ENCODE measurements at regions not wholly inside any gene's neighbourhood (a gene's known extent, or its start where the extent isn't known, plus 50 kb on each side); places are given as distances from the start of the nearest gene placed in this dataset.
A peak's percentile ranks its signal among the peaks of the same experiment; 100 is the strongest.

GRCh38 chr22:27133681-27134314 is 476.4 kb downstream of the MIAT start:
- DNase-seq (ENCODE audit: low spot score): peak; percentile 61
- ChIA-PET POLR2A (ENCODE audit: low non-redundant PET) (no interaction called here), CTCF (interaction anchor here (0.7 kb wide), 1 partner anchor 1275 kb away, joined by 3 read pairs; no protein-coding TSS in a partner anchor)
- peak overlapping the region; percentile 97 for H3K27ac ChIP-seq
- TF ChIP-seq, protein P1, sequence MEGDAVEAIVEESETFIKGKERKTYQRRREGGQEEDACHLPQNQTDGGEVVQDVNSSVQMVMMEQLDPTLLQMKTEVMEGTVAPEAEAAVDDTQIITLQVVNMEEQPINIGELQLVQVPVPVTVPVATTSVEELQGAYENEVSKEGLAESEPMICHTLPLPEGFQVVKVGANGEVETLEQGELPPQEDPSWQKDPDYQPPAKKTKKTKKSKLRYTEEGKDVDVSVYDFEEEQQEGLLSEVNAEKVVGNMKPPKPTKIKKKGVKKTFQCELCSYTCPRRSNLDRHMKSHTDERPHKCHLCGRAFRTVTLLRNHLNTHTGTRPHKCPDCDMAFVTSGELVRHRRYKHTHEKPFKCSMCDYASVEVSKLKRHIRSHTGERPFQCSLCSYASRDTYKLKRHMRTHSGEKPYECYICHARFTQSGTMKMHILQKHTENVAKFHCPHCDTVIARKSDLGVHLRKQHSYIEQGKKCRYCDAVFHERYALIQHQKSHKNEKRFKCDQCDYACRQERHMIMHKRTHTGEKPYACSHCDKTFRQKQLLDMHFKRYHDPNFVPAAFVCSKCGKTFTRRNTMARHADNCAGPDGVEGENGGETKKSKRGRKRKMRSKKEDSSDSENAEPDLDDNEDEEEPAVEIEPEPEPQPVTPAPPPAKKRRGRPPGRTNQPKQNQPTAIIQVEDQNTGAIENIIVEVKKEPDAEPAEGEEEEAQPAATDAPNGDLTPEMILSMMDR (conservative IDR thresholded peaks at IDR 0.05; ENCODE audit: low read depth): no peak

DNA sequence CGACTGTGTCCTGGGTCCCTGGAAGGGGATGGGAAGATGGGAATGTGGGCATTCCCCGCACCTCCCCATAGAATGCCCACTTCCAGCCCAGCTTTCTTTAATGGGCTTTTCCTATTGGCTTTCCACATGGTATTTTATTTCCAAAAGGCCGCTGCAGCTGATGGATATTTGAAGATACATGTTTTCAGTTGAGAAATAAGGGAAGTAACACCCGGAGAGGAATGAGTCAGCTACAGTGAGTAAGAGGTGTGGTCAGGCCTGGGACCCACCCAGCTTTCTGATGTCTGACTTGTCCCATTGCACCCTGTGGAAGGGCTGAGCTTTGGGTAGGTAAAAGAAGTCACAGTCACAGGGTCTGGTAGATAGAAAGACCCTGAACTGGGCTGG is 476.9 kb downstream of the MIAT start:
- peak overlapping the region; percentile 97 for H3K27ac ChIP-seq
- ChIA-PET CTCF (no interaction called here), POLR2A (ENCODE audit: low non-redundant PET) (no interaction called here)
- TF ChIP-seq, protein P1 (conservative IDR thresholded peaks at IDR 0.05; ENCODE audit: low read depth): no peak
- DNase-seq (ENCODE audit: low spot score): peak; percentile 91

DNA sequence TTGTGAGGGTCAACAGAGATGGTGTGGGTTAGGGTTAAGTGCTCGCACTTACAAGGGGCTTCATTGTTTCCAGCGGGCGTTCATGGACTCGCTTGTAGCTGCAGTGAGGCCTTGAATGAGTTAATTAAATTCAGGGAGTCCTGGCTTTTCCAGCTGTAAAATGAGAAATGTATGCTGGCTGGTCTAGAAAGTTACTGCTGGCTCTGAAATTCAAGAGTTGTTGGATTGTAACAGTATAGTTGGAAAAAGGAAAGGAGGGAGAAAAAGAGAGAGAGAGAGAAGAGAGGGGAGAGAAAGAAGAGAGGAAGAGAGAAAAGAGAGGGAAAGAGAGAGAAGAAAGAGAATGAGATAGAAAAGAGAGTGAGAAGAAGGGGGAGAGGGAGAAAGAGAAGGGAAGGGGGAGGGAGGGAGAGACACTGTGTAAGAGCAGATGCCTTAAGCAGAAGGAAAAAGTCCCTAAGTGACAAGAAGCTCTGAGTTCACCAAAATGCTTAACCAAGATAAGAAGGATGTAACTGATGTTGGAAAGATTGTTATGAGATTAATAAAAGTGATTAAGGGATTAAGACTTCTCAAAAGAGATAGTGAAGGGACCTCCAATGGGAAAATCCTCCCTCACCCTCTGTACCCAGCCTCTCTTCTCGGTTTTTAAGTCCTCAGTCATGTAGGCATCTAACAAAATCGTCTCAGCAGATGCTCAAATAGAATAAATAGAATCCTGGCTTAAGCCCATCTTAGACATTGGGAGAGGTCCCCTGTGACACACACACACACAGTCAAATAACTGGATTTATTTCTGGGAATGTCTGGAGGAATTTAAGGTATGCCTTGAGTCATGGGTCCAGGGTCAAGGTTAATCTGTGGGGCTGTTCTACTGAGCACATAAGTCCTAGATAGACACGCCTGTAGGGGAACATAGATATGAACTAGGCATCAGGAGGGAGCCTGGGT is 477.9 kb downstream of the MIAT start:
- H3K27ac ChIP-seq: peak overlapping the region; percentile 97
- peak; percentile 76 for DNase-seq (ENCODE audit: low spot score)
- POLR2A ChIA-PET (ENCODE audit: low non-redundant PET): no interaction called here
- CTCF ChIA-PET: no interaction called here
- TF ChIP-seq, protein P1 (conservative IDR thresholded peaks at IDR 0.05; ENCODE audit: low read depth): no peak

DNA sequence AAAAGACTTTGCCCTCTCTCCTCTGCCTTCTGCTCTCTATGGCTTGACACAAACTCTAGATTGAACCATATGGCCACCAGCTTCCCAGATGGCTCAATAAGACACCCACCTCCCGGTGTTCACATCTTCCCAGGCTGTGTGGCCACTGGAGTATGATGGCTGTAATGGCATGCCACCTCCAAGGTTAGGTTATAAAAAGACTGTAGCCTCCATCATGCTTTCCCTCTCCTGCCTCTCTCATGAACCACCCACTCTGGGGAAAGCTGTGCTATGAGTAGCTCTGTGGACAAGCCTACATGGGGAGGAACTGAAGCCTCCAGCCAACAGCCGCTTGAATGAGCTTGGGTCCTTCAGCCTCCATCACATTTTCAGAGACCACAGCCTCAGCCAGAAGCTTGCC is 479.2 kb downstream of the MIAT start:
- H3K27ac ChIP-seq: no peak overlapping the region
- POLR2A ChIA-PET (ENCODE audit: low non-redundant PET): no interaction called here
- TF ChIP-seq, protein P1 (conservative IDR thresholded peaks at IDR 0.05; ENCODE audit: low read depth): no peak
- no peak for DNase-seq (ENCODE audit: low spot score)
- CTCF ChIA-PET: no interaction called here

DNA sequence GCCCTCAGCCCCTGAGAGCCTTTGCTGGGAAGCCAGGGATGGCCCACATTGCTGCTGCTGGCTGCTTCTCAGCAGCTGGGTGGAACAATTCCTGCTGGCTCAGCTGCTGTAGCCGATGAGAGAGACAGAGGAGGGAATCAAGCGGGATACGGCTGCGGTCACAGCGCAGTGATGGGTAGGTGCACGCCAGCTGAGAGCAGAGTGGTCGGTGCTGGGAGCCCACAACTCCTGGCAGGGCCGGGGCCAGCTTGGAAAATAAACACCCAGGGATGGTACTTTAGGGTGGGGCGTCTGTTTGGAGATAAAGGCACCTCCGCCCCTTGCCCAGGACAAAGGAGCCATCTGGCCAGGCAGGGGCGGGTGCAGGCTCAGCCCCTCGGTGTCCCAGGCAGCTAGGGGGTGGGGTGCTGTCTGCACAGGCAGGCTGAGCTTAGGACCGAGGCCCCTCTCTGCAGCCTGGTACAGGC is 480.5 kb downstream of the MIAT start:
- TF ChIP-seq, protein P1 (conservative IDR thresholded peaks at IDR 0.05; ENCODE audit: low read depth): no peak
- peak overlapping the region; percentile 60 for H3K27ac ChIP-seq
- CTCF ChIA-PET: interaction anchor here (1.0 kb wide), 1 partner anchor 90 kb away, joined by 3 read pairs; no protein-coding TSS in a partner anchor
- POLR2A ChIA-PET (ENCODE audit: low non-redundant PET): no interaction called here
- DNase-seq (ENCODE audit: low spot score): no peak

DNA sequence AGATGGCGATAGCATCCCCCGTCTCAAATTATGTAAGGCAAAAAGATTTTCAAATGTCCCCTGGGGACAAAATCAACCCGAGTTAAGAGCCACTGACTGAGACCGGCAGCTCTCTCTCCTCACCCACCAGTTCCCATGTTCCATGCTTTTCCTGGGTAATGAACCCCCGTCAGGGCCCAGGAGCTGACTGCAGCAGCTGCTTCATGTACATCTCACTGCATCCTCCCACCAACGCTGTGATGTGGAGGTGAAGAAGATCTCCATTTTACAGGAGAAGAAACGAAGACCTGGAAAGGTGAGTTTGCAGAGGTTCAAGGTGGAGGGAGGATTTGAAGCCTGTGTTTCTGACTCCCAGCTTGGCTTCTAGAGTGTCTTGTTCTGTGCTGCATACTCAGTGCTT is 481.1 kb downstream of the MIAT start:
- ChIA-PET CTCF (interaction anchor here (0.7 to 1.0 kb wide), 2 partner anchors 85 to 89 kb away, joined by 3 read pairs; no protein-coding TSS in a partner anchor), POLR2A (ENCODE audit: low non-redundant PET) (no interaction called here)
- H3K27ac ChIP-seq: peak overlapping the region; percentile 60
- no peak for DNase-seq (ENCODE audit: low spot score)
- TF ChIP-seq, protein P1 (conservative IDR thresholded peaks at IDR 0.05; ENCODE audit: low read depth): no peak
